GM12878 (cell line): ENCODE measurements at regions not wholly inside any gene's neighbourhood (a gene's known extent, or its start where the extent isn't known, plus 50 kb on each side); places are given as distances from the start of the nearest gene placed in this dataset.

Experiments
- BCLAF1 ChIP-seq: fragments of 450-650 bp; IDR thresholded peaks from 2 replicates; pipeline ENCODE4 v1.6.1; 2017; ENCODE audit warnings: antibody characterized with exemption, mild to moderate bottlenecking, moderate library complexity
- CTCF ChIP-seq, 3 experiments: IDR thresholded peaks in 2 of 3; conservative IDR thresholded peaks in 1 of 3; 2 replicates each; pipeline ENCODE4 v1.5.1; 2011; ENCODE audit warnings: low read depth in 3 of 3, low read length in 3 of 3, mild to moderate bottlenecking in 3 of 3, control low read depth in 2 of 3, moderate library complexity in 2 of 3, inconsistent platforms in 1 of 3, mixed read lengths in 1 of 3; ENCODE audit not compliant: control insufficient read depth in 2 of 3, insufficient read depth in 1 of 3; ENCODE audit errors: extremely low read depth in 1 of 3
- EP300 ChIP-seq, 2 experiments: fragments of 150-350 bp in 1 of 2; IDR thresholded peaks; 2 replicates each; pipeline ENCODE4 v1.6.1; 2011 to 2012; ENCODE audit warnings: low read depth in 2 of 2, low read length in 2 of 2, borderline replicate concordance in 1 of 2, improper control_type of control experiment in 1 of 2, inconsistent platforms in 1 of 2; ENCODE audit not compliant: control insufficient read depth in 1 of 2
- EZH2 ChIP-seq: IDR thresholded peaks from 2 replicates; pipeline ENCODE4 v1.6.1; 2012; ENCODE audit warnings: low read depth, mild to moderate bottlenecking, control low read depth, inconsistent platforms, low read length, borderline replicate concordance; ENCODE audit not compliant: control insufficient read depth
- KDM1A ChIP-seq: fragments of 200-600 bp; sonication (generic); IDR thresholded peaks from 2 replicates; pipeline ENCODE4 v1.6.1; 2016; ENCODE audit warnings: borderline replicate concordance
- MAX ChIP-seq: IDR thresholded peaks from 2 replicates; pipeline ENCODE4 v1.6.1; 2012; ENCODE audit warnings: low read depth, low read length, improper control_type of control experiment
- MEF2A ChIP-seq: IDR thresholded peaks from 2 replicates; pipeline ENCODE4 v1.6.1; 2011; ENCODE audit warnings: low read depth, mild to moderate bottlenecking, low read length, moderate library complexity; ENCODE audit not compliant: insufficient read depth
- NR2F1 ChIP-seq: fragments of 450-650 bp; conservative IDR thresholded peaks from 2 replicates; pipeline ENCODE4 v1.6.1; 2017; ENCODE audit warnings: mild to moderate bottlenecking
- NRF1 ChIP-seq: conservative IDR thresholded peaks from 2 replicates; pipeline ENCODE4 v1.6.1; 2011; ENCODE audit warnings: mild to moderate bottlenecking, low read depth, low read length, improper control_type of control experiment
- POLR2A ChIP-seq: IDR thresholded peaks from 2 replicates; pipeline ENCODE4 v1.6.1; 2011; ENCODE audit warnings: low read depth, mild to moderate bottlenecking, low read length
- POLR2AphosphoS5 ChIP-seq: IDR thresholded peaks from 2 replicates; pipeline ENCODE4 v1.6.1; 2011; ENCODE audit warnings: mild to moderate bottlenecking, low read length, inconsistent platforms
- SRF ChIP-seq, 2 experiments: IDR thresholded peaks; 2 replicates each; pipeline ENCODE4 v1.6.1; 2011; ENCODE audit warnings: low read depth in 2 of 2, low read length in 2 of 2, mild to moderate bottlenecking in 1 of 2, moderate library complexity in 1 of 2
- ZNF592 ChIP-seq: fragments of 450-650 bp; IDR thresholded peaks from 2 replicates; pipeline ENCODE4 v1.6.1; 2017; ENCODE audit warnings: mild to moderate bottlenecking, moderate library complexity

- TF ChIP-seq POLR2AphosphoS5 (no peak), KDM1A (no peak), NRF1 (no peak), MEF2A (no peak), CTCF (IDR thresholded peaks at IDR 0.05 in 2 of 3, conservative IDR thresholded peaks at IDR 0.05 in 1 of 3; ENCODE audit: control insufficient read depth in 2 of 3, extremely low read depth in 1 of 3, insufficient read depth in 1 of 3, low read depth in 3 of 3, low read length in 3 of 3) (no peak), NR2F1 (no peak), SRF (IDR thresholded peaks at IDR 0.05; ENCODE audit: low read depth in 2 of 2, low read length in 2 of 2) (no peak), EP300 (IDR thresholded peaks at IDR 0.05; ENCODE audit: borderline replicate concordance in 1 of 2, control insufficient read depth in 1 of 2, low read depth in 2 of 2, low read length in 2 of 2) (no peak), MAX (no peak), POLR2A (no peak), EZH2 (no peak), BCLAF1 (no peak), ZNF592 (no peak)
These were observed 123.6 kb downstream of the BTG1 start for GRCh38 chr12:92022093-92022492.
